Gastrocnemius medialis (tissue), 4 donors: ENCODE measurements at regions not wholly inside any gene's neighbourhood (a gene's known extent, or its start where the extent isn't known, plus 50 kb on each side); places are given as distances from the start of the nearest gene placed in this dataset.

ENCODE experiments used
- ATAC-seq, 2 donors: fragments of 150-250 bp; one replicate each; pipeline ENCODE4 v1.9.1; 2016
- DNase-seq, 2 donors: peaks; one replicate each; pipeline ENCODE4 v3.0.0-alpha.2; 2019
- H3K27ac ChIP-seq, 4 donors: fragments of 200-600 bp; sonication (generic); 1 replicate in 1 of 4; 2 replicates in 3 of 4; pipeline ENCODE4 v1.5.1; 2016 to 2018; ENCODE audit warnings: mild to moderate bottlenecking in 2 of 4, moderate library complexity in 1 of 4
- H3K27me3 ChIP-seq, 3 donors: fragments of 200-600 bp; sonication (generic) in 2 of 3; 1 replicate in 1 of 3; 2 replicates in 2 of 3; pipeline versions ENCODE4 v1.5.1 to v1.6.0; 2016 to 2019; ENCODE audit warnings: mild to moderate bottlenecking in 1 of 3, moderate library complexity in 1 of 3
- H3K36me3 ChIP-seq, 2 donors: fragments of 200-600 bp; sonication (generic) in 1 of 2; one replicate each; pipeline ENCODE4 v1.5.1; 2017 to 2018
- H3K4me1 ChIP-seq, 2 donors: fragments of 200-600 bp; sonication (generic) in 1 of 2; one replicate each; pipeline ENCODE4 v1.5.1; 2016 to 2017; ENCODE audit warnings: mild to moderate bottlenecking in 2 of 2
- H3K4me3 ChIP-seq, 4 donors: fragments of 200-600 bp; sonication (generic) in 3 of 4; 1 replicate in 1 of 4; 2 replicates in 3 of 4; pipeline ENCODE4 v1.5.1; 2016 to 2019; ENCODE audit warnings: mild to moderate bottlenecking in 2 of 4
- H3K9me3 ChIP-seq, 3 donors: fragments of 200-600 bp; sonication (generic) in 2 of 3; 1 replicate in 1 of 3; 2 replicates in 2 of 3; pipeline ENCODE4 v1.5.1; 2016 to 2019
- CTCF ChIP-seq, 5 experiments: fragments of 450-650 bp in 3 of 5; fragments of 200-600 bp in 2 of 5; sonication (generic) in 2 of 5; IDR thresholded peaks in 4 of 5; conservative IDR thresholded peaks in 1 of 5; 1 replicate in 4 of 5; 2 replicates in 1 of 5; pipeline ENCODE4 v1.5.1; 2016 to 2019; ENCODE audit warnings: antibody characterized with exemption in 5 of 5, mild to moderate bottlenecking in 3 of 5, moderate library complexity in 3 of 5
- POLR2A ChIP-seq, 2 donors: fragments of 450-650 bp; IDR thresholded peaks; one replicate each; pipeline ENCODE4 v1.6.1; 2017; ENCODE audit warnings: antibody characterized with exemption in 2 of 2, mild to moderate bottlenecking in 2 of 2, moderate library complexity in 2 of 2
- in situ Hi-C, 4 donors: fragments of 200-750 bp; cut with MboI; loops; one replicate each; pipeline versions ENCODE4 v1.15.0 to v1.8.0; 2017; ENCODE audit warnings: low sequenced_read_pairs in 4 of 4
- intact Hi-C: fragments of 100-400 bp; cut with DNase I; formaldehyde crosslinking; loops from one replicate; pipeline ENCODE4 v1.15.1; 2023; ENCODE audit warnings: low total_unique reads

GRCh38 chr10:60604342-60604741 is 173.9 kb upstream of the CDK1 start:
- Histone ChIP-seq H3K4me3 (no peak overlapping the region), H3K4me1 (no peaks in the 10 kb centered on the region), H3K27ac (no peak overlapping the region), H3K27me3 (no peaks in the 10 kb centered on the region), H3K9me3 (no peaks in the 10 kb centered on the region), H3K36me3 (no peaks in the 10 kb centered on the region)
- TF ChIP-seq CTCF (IDR thresholded peaks at IDR 0.05 in 4 of 5, conservative IDR thresholded peaks at IDR 0.05 in 1 of 5) (no peak), POLR2A (IDR thresholded peaks at IDR 0.05) (no peak)
- DNase-seq (no peak), ATAC-seq (no peak)
- in situ Hi-C loops, result no loop called here
- intact Hi-C loops, result no loop called here

GRCh38 chr10:60597513-60597912 is 180.8 kb upstream of the CDK1 start:
- TF ChIP-seq CTCF (IDR thresholded peaks at IDR 0.05 in 4 of 5, conservative IDR thresholded peaks at IDR 0.05 in 1 of 5) (no peak), POLR2A (IDR thresholded peaks at IDR 0.05) (no peak)
- intact Hi-C loops, result no loop called here
- Histone ChIP-seq H3K4me1 (no peaks in the 10 kb centered on the region), H3K27ac (no peak overlapping the region), H3K36me3 (no peaks in the 10 kb centered on the region), H3K9me3 (no peaks in the 10 kb centered on the region), H3K27me3 (no peaks in the 10 kb centered on the region), H3K4me3 (no peak overlapping the region)
- ATAC-seq (no peak), DNase-seq (no peak)
- in situ Hi-C loops, result no loop called here

GRCh38 chr10:60595852-60596251 is 182.4 kb upstream of the CDK1 start:
- Histone ChIP-seq H3K27me3 (no peaks in the 10 kb centered on the region), H3K36me3 (no peaks in the 10 kb centered on the region), H3K27ac (no peak overlapping the region), H3K4me1 (no peaks in the 10 kb centered on the region), H3K9me3 (no peaks in the 10 kb centered on the region), H3K4me3 (no peak overlapping the region)
- intact Hi-C loops (no loop called here), in situ Hi-C loops (no loop called here)
- DNase-seq, result no peak
- no peak for ATAC-seq
- TF ChIP-seq CTCF (IDR thresholded peaks at IDR 0.05 in 4 of 5, conservative IDR thresholded peaks at IDR 0.05 in 1 of 5) (no peak), POLR2A (IDR thresholded peaks at IDR 0.05) (no peak)

- TF ChIP-seq CTCF (IDR thresholded peaks at IDR 0.05 in 4 of 5, conservative IDR thresholded peaks at IDR 0.05 in 1 of 5), result no peak
- TF ChIP-seq POLR2A (IDR thresholded peaks at IDR 0.05), result no peak
- no peak overlapping the region for H3K4me3 ChIP-seq
- no peaks in the 10 kb centered on the region for H3K9me3 ChIP-seq
- in situ Hi-C loops (no loop called here), intact Hi-C loops (no loop called here)
- H3K27me3 ChIP-seq, result no peaks in the 10 kb centered on the region
- ATAC-seq (no peak), DNase-seq (no peak)
- no peaks in the 10 kb centered on the region for H3K36me3 ChIP-seq
- H3K27ac ChIP-seq, result no peak overlapping the region
- H3K4me1 ChIP-seq, result no peaks in the 10 kb centered on the region
Measured at GRCh38 chr10:60594476-60595051, 183.7 kb upstream of the CDK1 start.

GRCh38 chr10:60591119-60591518 is 187.2 kb upstream of the CDK1 start:
- Histone ChIP-seq H3K4me1 (no peaks in the 10 kb centered on the region), H3K27ac (no peak overlapping the region), H3K36me3 (no peaks in the 10 kb centered on the region), H3K4me3 (no peak overlapping the region), H3K9me3 (no peaks in the 10 kb centered on the region), H3K27me3 (no peaks in the 10 kb centered on the region)
- ATAC-seq (no peak), DNase-seq (no peak)
- TF ChIP-seq POLR2A (IDR thresholded peaks at IDR 0.05) (no peak), CTCF (IDR thresholded peaks at IDR 0.05 in 4 of 5, conservative IDR thresholded peaks at IDR 0.05 in 1 of 5) (no peak)
- intact Hi-C loops (no loop called here), in situ Hi-C loops (no loop called here)
